GM19023 (cell line): ENCODE measurements at regions not wholly inside any gene's neighbourhood (a gene's known extent, or its start where the extent isn't known, plus 50 kb on each side); places are given as distances from the start of the nearest gene placed in this dataset.

ENCODE experiments used
- ATAC-seq: cut with Tn5 transposase; IDR thresholded peaks from one replicate; pipeline ENCODE4 v1.9.1; 2021; ENCODE audit warnings: mild to moderate bottlenecking, moderate library complexity; ENCODE audit not compliant: unreplicated experiment

DNA sequence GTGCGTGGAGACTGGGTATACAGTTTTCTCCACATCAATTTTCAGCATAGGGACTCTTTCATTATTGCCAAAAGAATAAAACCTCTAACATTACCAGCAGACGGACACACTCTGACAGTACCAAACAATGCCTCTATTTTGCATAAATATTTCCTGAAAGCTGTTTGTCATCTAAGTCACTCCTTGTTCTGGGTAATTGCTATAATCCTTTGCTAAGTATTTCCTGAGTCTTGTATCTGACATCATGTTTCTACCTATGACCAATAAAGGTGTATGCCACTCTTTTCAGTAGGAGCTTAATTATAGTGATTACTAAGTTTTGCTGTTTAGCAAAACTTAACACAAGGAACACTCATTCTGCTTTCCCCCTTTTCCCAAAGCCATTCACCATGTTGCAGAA lies 886.5 kb downstream of the SLITRK6 start:
- no peak for ATAC-seq

DNA sequence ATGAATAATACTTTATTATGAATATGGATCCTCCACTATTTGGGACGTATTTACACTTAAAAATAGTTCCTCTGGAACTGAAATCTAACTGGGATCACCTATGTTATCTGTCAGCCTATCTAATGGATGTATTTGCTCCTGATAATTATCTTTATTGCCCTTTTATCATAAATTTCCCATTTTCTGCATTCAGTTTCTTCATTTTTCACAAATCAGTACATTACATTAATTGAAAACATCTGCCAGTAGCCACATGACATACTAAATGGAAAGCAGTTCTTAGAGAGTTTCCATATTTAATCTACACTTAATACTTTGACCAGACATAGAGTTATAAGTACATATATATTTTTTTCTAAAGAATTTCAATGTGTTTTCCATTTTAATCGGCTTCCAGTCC lies 888.8 kb downstream of the SLITRK6 start:
- ATAC-seq, result no peak

DNA sequence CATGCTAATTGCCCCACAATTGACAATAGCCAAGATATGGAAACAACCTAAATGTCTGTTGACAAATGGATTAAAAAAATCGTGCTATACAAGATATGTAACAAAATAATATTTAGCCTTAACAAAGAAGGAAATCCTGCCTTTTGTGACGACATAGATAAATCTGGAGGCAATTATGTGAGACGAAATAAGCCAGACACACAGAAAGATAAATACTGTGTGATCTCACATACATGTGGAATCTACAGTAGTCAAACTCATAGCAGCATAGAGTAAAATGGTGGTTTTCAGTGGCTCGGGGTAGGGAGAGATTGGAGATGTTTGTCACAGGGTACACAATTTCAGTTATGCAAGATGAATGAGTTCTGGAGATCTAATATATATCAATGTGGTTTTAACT lies 895.8 kb downstream of the SLITRK6 start:
- no peak for ATAC-seq

DNA sequence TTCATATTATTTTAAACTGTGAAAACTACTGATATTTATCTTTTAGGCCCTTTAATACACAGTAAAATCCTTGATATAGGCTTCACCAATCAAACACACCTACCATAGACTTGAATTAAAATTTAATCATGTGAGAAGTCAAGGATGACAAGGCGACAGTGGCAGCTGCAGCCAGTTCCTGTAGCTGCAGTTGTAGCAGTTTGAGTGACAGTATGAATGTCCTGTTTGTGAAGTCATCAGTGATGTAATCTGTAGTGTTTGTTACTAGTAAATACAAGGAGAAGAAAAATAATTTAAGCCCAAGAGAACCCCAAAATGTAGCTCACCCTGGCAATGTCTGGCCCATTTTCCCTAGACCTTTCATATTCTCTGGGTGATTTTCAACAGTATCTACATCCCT lies 897.0 kb downstream of the SLITRK6 start:
- no peak for ATAC-seq

DNA sequence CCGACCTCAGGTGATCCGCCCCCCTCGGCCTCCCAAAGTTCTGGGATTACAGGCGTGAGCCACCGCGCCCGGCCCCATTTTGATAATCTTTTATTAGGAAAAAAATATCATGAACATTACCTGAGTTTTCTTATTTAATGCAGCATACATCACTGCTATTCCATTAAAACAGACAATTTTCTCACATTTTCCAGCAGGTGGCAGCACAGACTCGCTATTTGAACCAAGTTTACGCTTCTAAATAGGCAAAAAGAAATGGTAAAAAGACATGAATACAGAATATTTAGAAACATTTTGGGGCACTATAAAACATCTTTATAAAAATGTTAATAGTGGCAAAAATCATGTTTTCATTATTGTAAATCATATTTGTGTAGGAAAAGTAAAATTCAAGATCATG lies 903.1 kb downstream of the SLITRK6 start:
- ATAC-seq, result peak; percentile 51

DNA sequence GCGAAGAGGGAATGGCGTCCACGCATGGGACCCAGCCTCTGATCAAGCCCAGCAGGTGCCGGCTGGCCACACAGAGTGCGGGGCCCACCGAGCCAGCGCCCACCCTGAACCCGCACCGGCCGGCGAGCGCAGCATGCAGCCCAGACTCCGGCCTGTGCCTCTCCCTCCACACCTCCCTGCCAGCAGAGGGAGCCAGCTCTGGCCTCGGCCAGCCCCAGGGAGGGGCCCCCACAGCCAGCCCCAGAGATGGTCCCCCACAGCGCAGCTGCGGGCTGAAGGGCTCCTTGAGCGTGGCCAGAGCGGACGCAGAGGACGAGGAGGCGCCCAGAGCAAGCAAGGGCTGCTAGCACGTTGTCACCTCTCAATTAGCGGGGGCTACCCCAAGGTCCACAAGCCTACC lies 904.5 kb downstream of the SLITRK6 start:
- no peak for ATAC-seq

DNA sequence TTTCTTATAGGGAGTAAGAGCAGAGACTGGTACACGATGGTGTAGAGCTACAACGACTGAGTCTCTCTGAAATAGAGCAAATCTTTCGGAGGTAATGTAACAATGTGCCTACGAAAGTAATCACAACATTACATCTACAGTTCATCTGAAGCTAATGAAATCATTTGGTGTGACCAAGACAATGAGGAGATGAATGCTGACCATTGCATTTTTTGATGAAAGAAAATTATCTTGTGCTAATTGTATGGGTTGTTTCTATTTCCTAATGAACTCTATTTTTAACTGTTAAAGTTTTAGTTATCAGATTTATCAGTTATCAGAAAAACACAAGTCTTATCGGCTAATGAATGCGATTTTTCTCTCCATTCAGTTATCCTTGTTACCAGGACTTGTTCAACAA lies 913.4 kb downstream of the SLITRK6 start:
- no peak for ATAC-seq

DNA sequence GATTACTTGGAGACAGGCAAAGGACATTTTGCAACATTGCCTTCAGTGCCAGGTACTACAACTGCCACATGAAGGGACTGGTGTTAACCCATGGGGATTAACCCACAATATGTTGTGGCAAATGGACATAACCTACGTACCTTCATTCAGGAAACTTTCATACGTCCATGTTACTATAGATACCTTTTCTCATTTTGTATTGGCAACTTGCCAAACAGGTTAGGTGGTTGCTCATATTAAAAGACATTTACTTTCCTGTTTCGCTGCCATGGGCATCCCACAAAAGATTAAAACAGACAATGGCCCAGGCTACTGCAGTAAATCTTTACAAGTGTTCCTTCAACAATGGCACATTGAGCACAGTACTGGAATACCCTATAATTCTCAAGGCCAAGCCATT lies 925.3 kb downstream of the SLITRK6 start:
- ATAC-seq, result no peak

DNA sequence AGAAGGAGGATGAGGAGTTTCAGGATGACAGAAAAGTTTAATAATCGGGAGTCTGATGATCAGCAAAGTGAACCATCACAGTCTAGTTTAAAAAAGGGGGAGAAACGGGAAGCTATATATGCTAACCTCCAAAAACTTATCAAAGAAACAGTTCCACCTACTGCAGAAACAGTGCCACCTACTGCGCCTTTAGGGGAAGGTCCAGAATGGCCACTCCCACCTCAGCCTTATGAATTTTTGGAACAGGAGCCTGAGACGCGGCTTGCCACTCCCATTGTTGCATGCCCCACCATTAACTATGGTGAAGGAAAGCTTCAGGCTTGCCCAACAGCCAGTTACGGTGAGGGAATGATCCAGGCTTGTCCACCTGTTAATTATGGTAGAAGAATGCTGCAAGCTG lies 929.0 kb downstream of the SLITRK6 start:
- ATAC-seq, result no peak

DNA sequence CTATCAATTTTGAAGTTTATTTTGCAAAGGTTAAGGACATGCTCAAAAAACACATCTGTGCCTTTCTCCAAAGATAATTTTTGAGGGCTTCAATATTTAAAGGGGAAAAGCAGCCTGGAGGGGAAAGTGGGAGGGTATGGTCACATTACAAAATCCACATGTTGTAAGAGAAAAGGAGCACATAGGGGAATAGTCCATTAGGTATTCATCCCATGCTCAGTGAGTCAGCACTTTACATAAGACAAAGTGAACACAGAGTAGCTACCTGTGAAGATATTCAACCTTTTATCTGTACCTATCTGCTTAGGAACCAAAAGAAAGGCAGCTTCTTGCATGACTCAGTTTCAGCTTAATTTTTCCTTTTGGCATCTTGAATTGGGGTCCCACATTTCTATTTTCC lies 932.0 kb downstream of the SLITRK6 start:
- ATAC-seq, result no peak

DNA sequence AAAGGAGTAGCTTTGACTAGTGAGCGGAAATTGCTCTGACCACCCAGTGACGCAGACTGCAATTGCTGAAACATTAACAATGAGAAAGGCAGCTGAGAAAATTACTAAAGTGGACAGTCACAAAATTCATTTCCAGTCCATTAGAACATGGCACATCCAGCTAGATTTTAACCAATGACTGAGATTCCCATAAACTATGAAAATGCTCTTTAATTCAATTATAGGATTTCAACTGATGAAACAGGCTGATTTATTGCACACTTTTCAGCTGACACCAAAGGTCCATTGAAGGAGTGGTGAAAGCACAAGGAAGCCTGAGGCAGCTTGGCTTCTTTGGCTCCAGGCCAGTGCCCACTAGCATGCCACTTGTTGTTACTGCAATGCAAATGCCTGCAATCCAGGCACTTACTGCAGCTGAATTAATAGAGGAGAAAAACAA lies 933.4 kb downstream of the SLITRK6 start:
- no peak for ATAC-seq

DNA sequence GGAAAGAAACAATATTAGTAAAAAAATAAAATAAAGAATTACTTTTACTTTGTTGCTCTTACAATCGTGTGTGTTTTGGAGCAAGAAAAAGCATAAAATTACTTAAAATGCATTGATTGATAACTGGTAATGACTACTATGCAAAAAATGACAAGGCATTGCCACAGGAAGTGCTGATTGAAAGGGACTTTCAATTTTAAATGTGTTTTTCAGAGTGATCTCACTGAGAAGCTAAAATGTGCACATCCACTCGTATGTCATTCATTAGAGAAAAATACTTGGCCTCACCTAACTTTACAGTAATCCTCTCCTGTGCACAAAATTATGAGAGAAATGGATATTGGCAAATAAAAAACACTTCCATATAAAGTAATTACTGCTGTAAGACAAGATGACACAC lies 934.9 kb downstream of the SLITRK6 start:
- no peak for ATAC-seq

DNA sequence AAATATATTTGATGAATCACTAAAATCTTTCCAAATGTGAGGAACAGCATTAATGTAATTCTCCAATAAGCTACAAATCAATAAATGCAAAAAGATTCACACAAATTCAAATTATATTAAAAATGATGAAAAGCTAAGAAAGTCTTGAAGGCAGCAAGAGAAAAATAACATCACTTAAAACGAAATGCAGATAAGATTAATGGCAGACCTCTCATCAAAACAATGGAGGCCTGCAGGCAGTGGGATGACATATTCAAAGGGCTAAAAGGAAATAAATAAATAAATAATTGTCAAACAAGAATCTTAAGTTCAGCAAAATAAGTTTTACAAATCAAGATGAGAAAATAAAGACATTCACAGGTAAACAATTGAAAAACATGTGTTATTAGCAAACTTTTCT lies 952.1 kb downstream of the SLITRK6 start:
- ATAC-seq, result no peak

DNA sequence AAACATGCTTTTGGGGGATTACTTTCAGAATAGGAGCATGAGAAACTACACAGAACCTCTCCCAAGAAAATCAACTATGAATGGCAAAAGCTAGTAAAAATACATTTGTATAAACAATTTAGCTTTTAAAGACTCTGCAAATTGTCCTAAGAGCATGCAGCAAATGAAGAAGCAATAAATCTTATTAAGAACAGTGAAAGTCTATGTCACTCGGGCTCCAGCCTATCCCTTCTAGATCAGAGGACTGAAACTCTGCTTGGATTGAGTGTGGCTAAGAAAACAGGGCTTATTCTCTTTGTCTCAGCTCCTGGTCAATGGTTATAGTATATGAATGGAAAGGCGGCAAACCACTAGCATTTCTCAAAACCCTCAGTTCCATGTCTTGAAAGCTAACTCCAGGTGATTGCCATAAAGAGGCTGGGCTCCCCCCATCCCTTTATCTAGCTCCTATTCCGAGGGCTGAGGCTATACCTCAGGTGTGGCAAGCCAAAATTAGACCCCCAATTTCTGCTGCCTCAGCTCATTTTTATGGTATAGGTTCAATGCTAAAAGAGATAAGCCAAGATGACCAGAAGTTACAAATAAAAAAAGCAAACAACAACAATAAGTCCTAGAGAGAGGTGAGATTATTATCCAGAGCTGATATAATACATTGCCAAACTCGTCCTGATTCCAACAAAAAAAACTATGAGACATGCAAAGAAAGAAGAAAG lies 953.2 kb downstream of the SLITRK6 start:
- ATAC-seq, result no peak

DNA sequence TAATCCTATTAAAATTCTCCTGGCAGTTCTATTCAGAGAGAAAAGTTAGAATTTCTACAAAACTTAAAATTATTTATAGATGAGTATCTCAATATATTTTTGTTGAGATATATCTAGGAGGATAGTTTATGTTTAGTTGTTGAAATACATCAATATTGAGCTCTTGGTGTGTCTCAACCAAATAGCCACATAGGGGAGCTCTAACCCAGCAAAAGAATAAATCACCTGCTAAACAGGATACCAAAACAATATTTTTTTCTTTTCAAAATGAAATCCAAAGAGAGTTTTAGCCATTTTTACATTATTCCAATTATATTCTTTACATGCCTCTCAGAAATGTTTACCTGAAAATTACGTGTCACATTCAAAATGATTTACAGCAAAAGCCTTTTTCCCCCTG lies 954.7 kb downstream of the SLITRK6 start:
- ATAC-seq, result no peak

DNA sequence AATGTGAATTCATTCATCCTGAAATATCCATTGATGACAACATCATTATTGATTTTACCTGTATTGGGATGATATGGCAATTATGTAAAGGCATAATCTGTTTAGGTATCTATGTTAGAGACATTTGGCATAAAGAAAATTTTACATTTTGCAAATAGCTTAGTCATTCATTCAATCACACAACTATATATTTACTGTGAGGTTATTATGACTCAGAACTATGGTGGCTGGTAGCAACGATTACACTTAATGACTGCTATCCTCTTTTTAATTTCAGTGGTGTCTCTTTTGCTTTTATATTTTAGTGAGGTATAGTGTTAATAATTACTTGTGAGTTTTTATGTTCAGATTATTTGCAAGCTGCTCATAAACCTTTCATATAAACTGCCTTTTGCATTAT lies 955.9 kb downstream of the SLITRK6 start:
- no peak for ATAC-seq

DNA sequence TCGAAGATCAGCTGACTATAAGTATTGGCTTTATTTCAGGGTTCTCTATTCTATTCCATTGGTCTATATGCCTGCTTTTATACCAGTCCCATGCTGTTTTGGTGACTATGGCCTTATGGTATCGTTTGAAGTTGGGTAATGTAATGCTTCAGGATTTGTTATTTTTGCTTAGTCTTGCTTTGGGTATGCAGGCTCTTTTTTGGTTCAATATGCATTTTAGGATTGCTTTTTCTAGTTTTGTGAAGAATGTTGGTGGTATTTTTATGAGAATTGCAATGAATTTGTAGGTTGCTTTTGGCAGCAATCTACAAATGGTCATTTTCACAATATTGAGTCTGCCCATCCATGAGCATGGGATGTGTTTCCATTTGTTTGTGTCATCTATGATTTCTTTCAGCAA lies 951.9 kb upstream of the SLITRK1 start:
- no peak for ATAC-seq

DNA sequence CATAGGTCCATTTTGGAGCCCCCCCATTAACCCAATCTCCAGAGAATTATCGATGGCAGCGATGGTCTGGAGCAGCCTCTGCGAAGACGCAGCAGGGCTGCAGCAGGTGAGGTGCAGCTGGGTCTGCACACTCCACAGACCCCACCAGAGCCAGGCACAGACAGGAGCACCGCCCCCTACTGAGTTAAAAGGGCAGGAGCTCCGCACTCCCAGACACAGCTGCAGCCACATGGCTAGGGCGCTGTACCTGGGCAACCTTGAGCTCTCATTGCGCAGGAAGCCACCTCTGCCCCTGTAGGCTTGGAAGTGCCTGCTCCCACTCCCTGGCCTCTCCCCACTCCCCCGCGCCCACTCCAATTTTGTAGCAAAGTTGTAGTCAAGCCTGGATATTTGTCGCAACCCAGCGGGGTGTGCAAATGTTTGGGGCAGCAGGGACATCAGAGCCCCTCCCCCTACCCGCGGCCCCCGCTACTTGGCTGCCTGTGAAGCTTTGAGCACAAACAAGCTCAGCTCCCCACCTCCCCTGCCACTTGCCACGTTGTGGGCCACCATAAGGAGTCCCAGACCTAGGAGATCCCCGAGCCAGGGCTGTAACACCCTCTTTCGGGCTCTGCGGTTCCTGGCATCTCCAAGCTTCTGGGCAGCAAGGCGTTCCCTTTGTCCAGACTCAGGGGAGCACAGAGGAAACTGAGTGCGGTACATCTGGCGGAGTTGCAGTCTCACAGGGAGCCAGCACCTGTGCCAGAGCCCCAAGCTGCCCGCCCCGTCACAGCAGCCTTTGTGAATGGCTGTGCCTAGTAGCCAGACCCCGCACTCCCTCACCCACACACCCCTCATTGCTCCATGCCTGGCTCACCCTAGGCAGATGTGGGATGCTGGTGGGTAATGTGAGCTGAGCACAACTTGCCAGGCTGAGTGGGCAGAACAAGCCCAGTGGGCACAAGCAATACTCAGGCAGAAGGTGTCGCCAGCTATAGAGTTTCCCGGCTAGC lies 949.7 kb upstream of the SLITRK1 start:
- ATAC-seq, result no peak

DNA sequence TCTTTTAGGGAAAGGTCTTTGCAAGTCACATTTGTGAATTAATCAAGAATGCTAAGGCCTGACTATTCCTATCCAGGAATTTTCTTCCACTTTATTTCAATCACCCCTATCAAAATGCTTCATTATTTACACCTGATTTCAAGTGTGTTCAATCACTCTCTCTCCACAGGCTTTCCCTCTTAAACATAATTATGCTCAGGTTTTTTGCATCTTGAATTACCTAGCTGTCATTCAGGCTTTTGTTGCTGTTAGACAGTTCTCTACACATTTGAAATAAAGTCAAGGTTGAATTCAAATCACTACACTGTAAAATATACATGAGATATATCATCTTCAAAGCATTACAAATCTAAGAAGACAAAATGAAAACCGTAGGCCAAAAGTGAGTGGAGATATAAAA lies 941.3 kb upstream of the SLITRK1 start:
- ATAC-seq, result no peak

DNA sequence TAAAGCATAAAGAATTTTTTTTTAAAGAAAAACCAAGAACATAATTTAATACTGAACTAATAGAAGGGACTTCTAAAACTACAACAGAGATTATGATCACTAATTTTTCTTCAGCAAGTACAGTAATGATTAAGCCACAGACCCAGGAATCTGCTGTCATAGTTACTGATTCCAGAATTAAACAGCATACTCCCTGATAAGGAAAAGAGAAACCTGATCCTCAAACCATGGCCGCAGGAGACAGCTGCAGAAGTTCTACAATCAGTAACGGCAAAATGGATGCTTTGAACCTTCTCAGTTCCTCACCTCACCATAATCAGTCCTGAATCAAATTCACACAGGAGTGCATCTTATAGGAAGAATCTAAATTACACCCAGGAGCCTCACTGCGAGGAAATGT lies 939.0 kb upstream of the SLITRK1 start:
- ATAC-seq, result no peak

DNA sequence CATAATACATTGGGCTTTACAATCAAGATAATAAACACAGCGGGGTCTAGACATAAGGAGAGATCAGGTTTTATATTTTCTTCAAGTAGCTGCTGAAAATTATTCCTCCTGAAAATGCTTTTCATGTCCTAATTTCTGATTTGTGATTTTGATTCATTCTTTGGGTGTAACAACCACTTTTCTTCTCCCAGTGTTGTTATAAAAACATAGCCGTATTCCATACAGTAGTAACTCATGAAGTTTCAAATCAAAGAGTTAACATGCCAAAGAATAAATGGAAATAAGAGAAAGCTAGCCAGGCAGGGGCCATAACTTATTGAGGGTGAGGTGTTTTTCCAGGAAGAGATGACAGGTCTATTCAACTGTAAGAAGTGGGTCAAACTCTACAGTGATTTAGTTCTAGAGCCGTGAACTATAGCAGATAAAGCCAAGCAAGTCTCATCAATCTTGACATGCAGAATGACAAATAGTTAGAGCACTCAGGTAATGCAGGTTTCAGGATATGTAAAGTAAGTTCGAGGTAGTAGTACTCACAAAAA lies 934.4 kb upstream of the SLITRK1 start:
- no peak for ATAC-seq

DNA sequence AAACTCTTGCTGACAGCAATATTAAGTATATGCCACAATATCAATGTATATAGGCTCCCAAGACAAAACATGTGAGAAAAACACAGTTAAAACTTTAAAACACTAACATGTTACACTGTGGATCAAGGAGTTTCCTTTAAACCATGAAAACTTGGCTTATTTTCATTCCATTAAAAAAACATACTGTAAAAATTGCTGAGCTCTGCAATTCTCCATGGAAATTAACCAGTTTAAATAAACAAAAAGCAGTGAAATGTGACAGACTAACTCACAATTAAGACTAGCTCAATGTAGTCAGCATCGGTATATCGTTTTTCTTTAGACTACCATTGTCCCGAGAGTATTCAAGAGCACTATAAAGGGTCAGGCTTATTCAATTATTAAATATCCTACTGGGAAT lies 930.5 kb upstream of the SLITRK1 start:
- no peak for ATAC-seq
